ENCODE measurements at regions not wholly inside any gene's neighbourhood (a gene's known extent, or its start where the extent isn't known, plus 50 kb on each side); places are given as distances from the start of the nearest gene placed in this dataset.

DNA sequence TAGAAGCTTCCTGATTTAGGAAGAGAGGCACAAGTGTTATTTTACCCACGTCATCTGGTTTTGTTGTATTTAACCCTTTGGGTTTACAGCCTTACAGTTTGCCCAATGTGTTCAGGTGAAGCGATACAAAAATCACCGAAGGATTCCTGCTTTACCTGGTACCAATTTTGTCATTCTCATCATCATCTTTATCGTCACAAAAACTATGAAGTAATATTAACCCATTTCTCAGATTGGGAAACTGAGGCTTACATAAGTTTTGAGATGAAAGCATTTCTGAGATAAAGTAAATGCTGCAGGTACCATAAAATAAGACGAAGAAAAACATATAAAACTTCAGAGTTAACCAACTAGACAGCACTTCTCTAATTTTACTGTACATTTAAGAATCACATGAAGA, 370.6 kb upstream of the OR4E1 start:
- no peak overlapping the region for H3K27ac ChIP-seq (ENCODE audit: low read depth, low read length)
- no peak overlapping the region for H3K4me3 ChIP-seq (ENCODE audit: low read depth in 1 of 2, low read length in 2 of 2)
- no peaks in the 10 kb centered on the region for H3K27me3 ChIP-seq (ENCODE audit: control insufficient read depth in 1 of 2, insufficient read depth in 2 of 2, low read length in 2 of 2)
- no peak overlapping the region for H3K9ac ChIP-seq (ENCODE audit: low read length)
- H3K4me1 ChIP-seq (ENCODE audit: insufficient read depth, low read length), result no peaks in the 10 kb centered on the region
- no peaks in the 10 kb centered on the region for H3K36me3 ChIP-seq (ENCODE audit: insufficient read depth, low read length)
- no peaks in the 10 kb centered on the region for H3K9me3 ChIP-seq (ENCODE audit: low read length)

DNA sequence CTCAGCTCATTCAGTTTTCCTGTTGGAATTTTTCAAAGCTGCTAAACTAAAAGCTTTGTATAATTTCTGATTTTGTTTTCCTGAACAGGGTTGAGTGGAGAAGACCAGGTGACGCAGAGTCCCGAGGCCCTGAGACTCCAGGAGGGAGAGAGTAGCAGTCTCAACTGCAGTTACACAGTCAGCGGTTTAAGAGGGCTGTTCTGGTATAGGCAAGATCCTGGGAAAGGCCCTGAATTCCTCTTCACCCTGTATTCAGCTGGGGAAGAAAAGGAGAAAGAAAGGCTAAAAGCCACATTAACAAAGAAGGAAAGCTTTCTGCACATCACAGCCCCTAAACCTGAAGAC, 367.1 kb upstream of the OR4E1 start:
- no peak overlapping the region for H3K9ac ChIP-seq (ENCODE audit: low read length)
- H3K4me1 ChIP-seq (ENCODE audit: insufficient read depth, low read length), result no peaks in the 10 kb centered on the region
- no peak overlapping the region for H3K4me3 ChIP-seq (ENCODE audit: low read depth in 1 of 2, low read length in 2 of 2)
- H3K27ac ChIP-seq (ENCODE audit: low read depth, low read length), result no peak overlapping the region
- H3K27me3 ChIP-seq (ENCODE audit: control insufficient read depth in 1 of 2, insufficient read depth in 2 of 2, low read length in 2 of 2), result no peaks in the 10 kb centered on the region
- no peaks in the 10 kb centered on the region for H3K9me3 ChIP-seq (ENCODE audit: low read length)
- no peaks in the 10 kb centered on the region for H3K36me3 ChIP-seq (ENCODE audit: insufficient read depth, low read length)

DNA sequence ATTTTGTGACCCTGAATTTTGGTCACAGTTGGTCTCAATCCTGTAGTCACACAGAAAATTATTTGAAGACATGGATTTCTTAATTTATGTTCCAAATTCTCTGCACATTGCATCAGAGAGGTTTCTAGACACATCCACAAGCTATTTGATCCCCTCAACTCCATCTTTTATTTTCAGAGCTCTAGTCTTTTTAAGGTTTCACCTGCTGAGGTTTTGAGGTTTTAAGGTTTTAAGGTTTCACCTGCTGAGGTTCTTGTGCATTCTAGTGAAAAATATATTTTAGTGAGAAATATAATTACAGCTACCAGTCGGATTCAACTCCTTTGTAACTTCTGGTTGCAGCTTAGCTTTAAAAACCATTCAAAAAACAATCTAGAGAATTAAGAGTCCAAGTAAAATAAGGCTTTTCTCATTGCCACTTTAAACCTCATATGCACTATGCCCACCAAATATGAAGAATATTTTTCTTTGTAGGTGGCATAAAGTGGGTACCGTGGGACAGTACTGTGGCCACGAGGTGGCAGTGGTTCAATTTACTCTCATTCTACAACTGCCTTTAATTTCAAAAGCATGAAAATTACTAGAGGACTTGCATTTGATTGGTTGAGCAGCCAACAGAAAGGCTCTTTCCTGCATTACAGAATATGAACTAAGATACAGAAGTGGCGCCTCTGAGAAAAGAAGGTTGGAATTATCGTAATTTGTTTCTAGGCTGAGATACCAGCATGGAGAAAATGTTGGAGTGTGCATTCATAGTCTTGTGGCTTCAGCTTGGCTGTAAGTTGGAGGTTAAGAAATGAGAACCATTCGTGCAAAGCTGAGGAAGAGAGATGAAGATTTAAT, 366.5 kb upstream of the OR4E1 start:
- no peaks in the 10 kb centered on the region for H3K9me3 ChIP-seq (ENCODE audit: low read length)
- H3K9ac ChIP-seq (ENCODE audit: low read length), result no peak overlapping the region
- H3K27me3 ChIP-seq (ENCODE audit: control insufficient read depth in 1 of 2, insufficient read depth in 2 of 2, low read length in 2 of 2), result no peaks in the 10 kb centered on the region
- no peaks in the 10 kb centered on the region for H3K36me3 ChIP-seq (ENCODE audit: insufficient read depth, low read length)
- no peak overlapping the region for H3K4me3 ChIP-seq (ENCODE audit: low read depth in 1 of 2, low read length in 2 of 2)
- H3K27ac ChIP-seq (ENCODE audit: low read depth, low read length), result no peak overlapping the region
- no peaks in the 10 kb centered on the region for H3K4me1 ChIP-seq (ENCODE audit: insufficient read depth, low read length)

DNA sequence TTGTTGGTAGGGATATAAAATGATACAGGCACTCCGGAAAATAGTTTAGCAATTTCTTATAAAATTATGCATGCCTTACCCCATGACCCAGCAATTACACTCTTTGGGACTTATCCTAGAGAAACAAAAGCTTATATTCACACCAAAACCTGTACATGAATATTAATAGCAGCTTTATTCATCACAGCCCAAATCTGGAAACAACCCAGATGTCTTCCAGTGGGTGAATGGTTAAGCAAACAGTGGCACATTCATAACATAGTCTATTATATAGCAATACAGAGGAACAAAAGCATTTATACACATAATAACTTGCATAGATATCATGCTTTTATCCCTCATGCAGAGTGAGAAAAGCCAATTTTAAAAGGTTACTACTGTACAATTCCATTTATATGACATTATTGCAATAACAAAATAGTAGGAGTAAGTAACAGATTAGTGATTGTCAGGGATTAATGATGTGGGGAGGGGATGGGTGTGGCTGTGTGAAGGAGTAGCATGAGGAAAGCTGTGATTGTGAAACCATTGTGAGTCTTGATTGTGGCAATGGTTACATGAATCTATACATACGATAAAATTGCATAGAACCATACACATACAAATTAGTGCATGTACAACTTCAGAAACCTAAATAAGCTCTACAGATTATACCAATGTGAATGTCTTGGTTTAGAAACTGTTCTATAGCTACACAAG, 363.1 kb upstream of the OR4E1 start:
- H3K9ac ChIP-seq (ENCODE audit: low read length), result no peak overlapping the region
- H3K4me3 ChIP-seq (ENCODE audit: low read depth in 1 of 2, low read length in 2 of 2), result no peak overlapping the region
- H3K4me1 ChIP-seq (ENCODE audit: insufficient read depth, low read length), result no peaks in the 10 kb centered on the region
- H3K27ac ChIP-seq (ENCODE audit: low read depth, low read length), result no peak overlapping the region
- no peaks in the 10 kb centered on the region for H3K36me3 ChIP-seq (ENCODE audit: insufficient read depth, low read length)
- H3K27me3 ChIP-seq (ENCODE audit: control insufficient read depth in 1 of 2, insufficient read depth in 2 of 2, low read length in 2 of 2), result no peaks in the 10 kb centered on the region
- no peaks in the 10 kb centered on the region for H3K9me3 ChIP-seq (ENCODE audit: low read length)

DNA sequence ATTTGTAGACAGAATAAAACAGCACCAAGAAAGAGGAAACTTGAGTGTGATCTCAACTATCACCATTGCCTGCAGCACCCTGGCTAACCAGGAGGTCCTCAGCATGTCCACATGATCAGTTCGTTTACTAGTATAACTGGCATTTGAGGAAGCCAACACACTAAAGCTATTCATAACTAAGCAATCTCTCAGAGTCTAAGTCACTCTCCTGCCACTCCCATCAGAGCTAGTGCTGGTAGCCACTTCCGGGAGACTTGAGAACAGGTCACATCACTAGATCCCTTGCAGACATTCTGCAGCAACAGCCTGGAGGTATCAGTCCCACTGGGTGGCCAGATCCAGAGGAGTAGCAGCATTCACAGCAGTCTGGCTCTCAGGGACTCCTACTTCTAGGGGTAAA, 352.9 kb upstream of the OR4E1 start:
- Histone ChIP-seq H3K9me3 (ENCODE audit: low read length) (no peaks in the 10 kb centered on the region), H3K4me3 (ENCODE audit: low read depth in 1 of 2, low read length in 2 of 2) (no peak overlapping the region), H3K27ac (ENCODE audit: low read depth, low read length) (no peak overlapping the region), H3K27me3 (ENCODE audit: control insufficient read depth in 1 of 2, insufficient read depth in 2 of 2, low read length in 2 of 2) (no peaks in the 10 kb centered on the region), H3K4me1 (ENCODE audit: insufficient read depth, low read length) (no peaks in the 10 kb centered on the region), H3K9ac (ENCODE audit: low read length) (no peak overlapping the region), H3K36me3 (ENCODE audit: insufficient read depth, low read length) (no peaks in the 10 kb centered on the region)

DNA sequence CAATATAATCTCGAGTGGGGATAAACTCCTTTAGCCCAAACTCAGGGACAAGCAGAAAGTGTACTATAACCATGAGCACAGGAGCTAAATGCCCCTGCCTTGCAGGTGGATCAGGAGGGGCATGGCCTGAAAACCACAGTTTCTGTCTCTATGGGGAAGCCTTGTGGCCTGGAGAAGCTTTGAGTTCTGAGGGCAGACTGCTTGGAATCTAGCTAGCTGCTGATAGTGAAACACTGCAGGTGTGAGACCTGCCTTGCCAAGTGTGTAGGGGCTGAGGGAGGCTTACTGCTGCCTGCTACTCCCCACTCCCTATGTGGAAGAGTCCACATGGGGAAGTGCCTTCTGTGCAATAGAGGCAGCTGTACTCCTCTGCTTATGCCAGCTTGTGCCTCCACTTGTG, 352.3 kb upstream of the OR4E1 start:
- Histone ChIP-seq H3K4me1 (ENCODE audit: insufficient read depth, low read length) (no peaks in the 10 kb centered on the region), H3K27ac (ENCODE audit: low read depth, low read length) (no peak overlapping the region), H3K36me3 (ENCODE audit: insufficient read depth, low read length) (no peaks in the 10 kb centered on the region), H3K9ac (ENCODE audit: low read length) (no peak overlapping the region), H3K4me3 (ENCODE audit: low read depth in 1 of 2, low read length in 2 of 2) (no peak overlapping the region), H3K9me3 (ENCODE audit: low read length) (no peaks in the 10 kb centered on the region), H3K27me3 (ENCODE audit: control insufficient read depth in 1 of 2, insufficient read depth in 2 of 2, low read length in 2 of 2) (no peaks in the 10 kb centered on the region)

DNA sequence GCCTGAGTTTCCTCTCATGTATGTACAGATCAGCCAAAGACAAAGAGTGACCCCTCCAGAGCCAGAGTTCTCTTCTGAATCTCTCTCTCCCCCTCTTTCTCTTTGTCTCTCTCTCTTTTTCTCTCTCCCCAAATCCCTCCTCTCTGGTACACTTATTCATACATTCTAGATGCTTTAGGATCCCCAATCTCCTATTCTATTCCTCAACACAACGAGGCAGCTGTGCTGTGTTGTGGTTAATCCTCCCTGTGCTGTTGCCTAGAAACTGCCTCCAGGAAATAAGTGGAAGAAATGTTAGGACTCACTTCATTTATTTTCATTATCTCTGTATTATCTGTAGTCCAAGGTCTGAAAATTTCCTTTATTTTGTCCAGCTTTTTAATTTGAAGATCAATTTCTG, 350.5 kb upstream of the OR4E1 start:
- H3K9me3 ChIP-seq (ENCODE audit: low read length), result no peaks in the 10 kb centered on the region
- no peaks in the 10 kb centered on the region for H3K36me3 ChIP-seq (ENCODE audit: insufficient read depth, low read length)
- no peak overlapping the region for H3K9ac ChIP-seq (ENCODE audit: low read length)
- no peak overlapping the region for H3K27ac ChIP-seq (ENCODE audit: low read depth, low read length)
- no peaks in the 10 kb centered on the region for H3K4me1 ChIP-seq (ENCODE audit: insufficient read depth, low read length)
- no peak overlapping the region for H3K4me3 ChIP-seq (ENCODE audit: low read depth in 1 of 2, low read length in 2 of 2)
- no peaks in the 10 kb centered on the region for H3K27me3 ChIP-seq (ENCODE audit: control insufficient read depth in 1 of 2, insufficient read depth in 2 of 2, low read length in 2 of 2)

DNA sequence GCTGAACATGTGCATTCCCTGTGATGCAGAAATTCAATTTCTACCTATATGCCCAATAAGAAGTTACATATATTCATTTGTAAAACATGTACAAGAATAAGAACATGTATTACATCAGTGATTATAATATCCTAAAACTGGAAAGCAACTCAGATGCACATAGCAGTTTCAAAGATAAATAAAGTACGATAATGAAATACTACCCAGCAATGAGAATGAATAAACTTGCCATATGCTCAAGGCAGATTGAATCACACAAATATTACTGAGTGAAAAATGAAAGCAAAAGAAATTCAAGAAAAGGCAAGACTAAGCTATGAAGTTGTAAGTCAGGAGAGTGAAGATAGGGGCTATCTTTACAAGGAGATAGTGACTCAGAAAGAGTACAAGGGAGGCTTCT, 345.3 kb upstream of the OR4E1 start:
- Histone ChIP-seq H3K9me3 (ENCODE audit: low read length) (no peaks in the 10 kb centered on the region), H3K27me3 (ENCODE audit: control insufficient read depth in 1 of 2, insufficient read depth in 2 of 2, low read length in 2 of 2) (no peaks in the 10 kb centered on the region), H3K4me1 (ENCODE audit: insufficient read depth, low read length) (no peaks in the 10 kb centered on the region), H3K9ac (ENCODE audit: low read length) (no peak overlapping the region), H3K27ac (ENCODE audit: low read depth, low read length) (no peak overlapping the region), H3K4me3 (ENCODE audit: low read depth in 1 of 2, low read length in 2 of 2) (no peak overlapping the region), H3K36me3 (ENCODE audit: insufficient read depth, low read length) (no peaks in the 10 kb centered on the region)

DNA sequence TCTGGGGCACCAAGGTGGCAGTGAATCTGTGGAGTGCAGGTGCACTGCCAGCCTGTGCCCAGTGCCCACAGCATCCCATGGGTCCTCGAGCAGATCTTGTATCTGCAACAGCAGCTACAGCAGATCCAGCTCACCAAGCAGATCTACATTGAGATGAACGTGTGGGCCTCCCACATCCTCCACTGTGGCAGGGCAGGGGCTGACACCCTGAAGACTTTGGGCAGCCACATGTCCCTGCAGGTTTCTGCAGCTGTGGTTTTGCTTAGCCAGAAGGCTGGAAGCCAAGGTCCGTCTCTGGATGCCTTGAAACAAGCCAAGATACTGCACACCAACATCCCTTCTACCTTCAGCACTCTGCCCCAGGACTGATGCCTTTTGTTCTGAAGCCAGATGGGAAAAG, 338.8 kb upstream of the OR4E1 start:
- Histone ChIP-seq H3K4me3 (ENCODE audit: low read depth in 1 of 2, low read length in 2 of 2) (no peak overlapping the region), H3K4me1 (ENCODE audit: insufficient read depth, low read length) (peaks cover 7% of the 10 kb centered on the region), H3K27me3 (ENCODE audit: control insufficient read depth in 1 of 2, insufficient read depth in 2 of 2, low read length in 2 of 2) (no peaks in the 10 kb centered on the region), H3K9me3 (ENCODE audit: low read length) (no peaks in the 10 kb centered on the region), H3K9ac (ENCODE audit: low read length) (no peak overlapping the region), H3K27ac (ENCODE audit: low read depth, low read length) (no peak overlapping the region), H3K36me3 (ENCODE audit: insufficient read depth, low read length) (no peaks in the 10 kb centered on the region)

DNA sequence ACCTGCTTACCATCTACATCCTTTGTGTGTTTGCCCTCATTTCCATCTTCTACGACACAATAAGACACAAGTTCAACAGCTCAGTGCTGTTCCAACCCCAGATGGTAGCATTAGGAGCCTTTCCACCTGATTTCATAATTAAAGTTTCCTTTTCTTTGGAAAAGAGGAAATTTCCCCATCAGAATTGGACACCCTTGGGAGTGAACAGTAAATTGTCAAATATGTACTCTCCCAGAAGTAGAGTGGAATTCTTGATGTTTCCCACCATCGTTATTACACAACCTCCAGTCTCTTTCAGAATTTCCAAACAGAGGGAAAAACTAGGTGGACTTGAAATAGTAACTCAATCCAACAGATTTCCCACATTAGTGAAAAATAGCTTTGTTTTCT, 337.6 kb upstream of the OR4E1 start:
- Histone ChIP-seq H3K27ac (ENCODE audit: low read depth, low read length) (no peak overlapping the region), H3K9ac (ENCODE audit: low read length) (no peak overlapping the region), H3K4me1 (ENCODE audit: insufficient read depth, low read length) (peaks cover 7% of the 10 kb centered on the region), H3K27me3 (ENCODE audit: control insufficient read depth in 1 of 2, insufficient read depth in 2 of 2, low read length in 2 of 2) (no peaks in the 10 kb centered on the region), H3K36me3 (ENCODE audit: insufficient read depth, low read length) (no peaks in the 10 kb centered on the region), H3K9me3 (ENCODE audit: low read length) (no peaks in the 10 kb centered on the region), H3K4me3 (ENCODE audit: low read depth in 1 of 2, low read length in 2 of 2) (no peak overlapping the region)

DNA sequence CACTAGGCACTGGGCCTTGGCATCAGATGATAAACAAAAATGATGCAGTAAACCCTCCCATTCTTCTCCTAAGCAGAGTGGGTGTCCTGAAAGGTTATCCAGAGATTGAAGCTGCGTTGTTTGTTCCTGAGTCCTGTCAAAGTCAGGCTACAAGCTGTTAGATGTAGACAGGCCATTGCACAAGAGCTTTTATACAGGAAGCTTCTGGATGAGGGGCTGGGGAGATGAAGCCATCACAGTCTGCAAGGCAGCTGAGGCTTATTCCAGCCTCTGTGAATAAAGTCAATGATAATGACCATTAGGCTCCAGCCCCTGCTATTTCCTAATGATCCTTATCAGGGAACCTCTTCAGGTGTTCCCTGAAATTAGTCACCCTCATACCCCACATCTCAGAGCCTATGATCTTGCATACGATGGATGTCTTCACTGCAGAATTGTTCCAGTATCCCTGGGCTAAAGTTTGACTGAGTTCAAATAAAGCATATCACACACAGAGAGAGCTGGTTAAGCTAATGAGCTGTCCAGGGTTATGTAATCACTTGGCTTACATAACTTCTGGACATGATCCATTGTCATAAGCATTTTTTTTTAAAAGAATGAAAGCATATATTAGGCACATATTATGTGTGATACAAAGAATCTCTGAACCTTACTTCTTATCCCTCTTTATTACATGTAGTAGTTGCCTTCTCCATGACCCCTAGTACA, 337.1 kb upstream of the OR4E1 start:
- H3K4me3 ChIP-seq (ENCODE audit: low read depth in 1 of 2, low read length in 2 of 2), result no peak overlapping the region
- H3K4me1 ChIP-seq (ENCODE audit: insufficient read depth, low read length), result peaks cover 7% of the 10 kb centered on the region
- H3K9me3 ChIP-seq (ENCODE audit: low read length), result no peaks in the 10 kb centered on the region
- no peaks in the 10 kb centered on the region for H3K27me3 ChIP-seq (ENCODE audit: control insufficient read depth in 1 of 2, insufficient read depth in 2 of 2, low read length in 2 of 2)
- H3K9ac ChIP-seq (ENCODE audit: low read length), result no peak overlapping the region
- peak overlapping the region; percentile 23 for H3K27ac ChIP-seq (ENCODE audit: low read depth, low read length)
- H3K36me3 ChIP-seq (ENCODE audit: insufficient read depth, low read length), result no peaks in the 10 kb centered on the region
